ENCODE measurements at regions not wholly inside any gene's neighbourhood (a gene's known extent, or its start where the extent isn't known, plus 50 kb on each side); places are given as distances from the start of the nearest gene placed in this dataset.
"Not testable (repeated sequence)": the region's sequence is repeated elsewhere in the genome, so short reads cannot be mapped to it uniquely, and the experiment has no call there.

DNA sequence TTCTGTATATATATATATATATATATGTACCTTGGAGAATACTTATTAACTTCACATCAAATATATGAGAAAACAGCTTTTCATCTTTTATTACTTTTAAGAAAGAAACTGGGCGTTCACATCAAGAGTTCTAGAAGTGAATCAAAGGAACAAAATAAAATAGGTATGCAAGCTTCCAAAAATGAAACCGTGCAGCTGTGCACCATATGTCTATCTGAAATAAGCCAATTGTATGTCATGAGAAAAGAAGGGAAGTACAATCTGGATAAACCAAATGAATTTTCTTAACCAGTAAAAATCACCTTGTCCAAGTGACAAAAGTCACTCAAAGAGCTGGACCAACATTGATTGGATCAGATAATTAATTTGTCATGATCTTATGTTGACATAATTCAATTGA, 405.4 kb upstream of the TECRL start:
- DNase-seq = no peak
- no peaks in the 10 kb centered on the region for H3K36me3 ChIP-seq (ENCODE audit: control insufficient read depth in 4 of 4, insufficient read depth in 4 of 4, low read length in 3 of 4)
- no peak overlapping the region for H3K27ac ChIP-seq (ENCODE audit: insufficient read depth in 1 of 2, low read depth in 1 of 2, low read length in 2 of 2, poor library complexity in 1 of 2, severe bottlenecking in 2 of 2)
- H3K27me3 ChIP-seq (replicated peaks in 2 of 5; ENCODE audit: control insufficient read depth in 4 of 5, insufficient read depth in 5 of 5, low read length in 4 of 5) = no peaks in the 10 kb centered on the region
- H3K4me1 ChIP-seq (ENCODE audit: control extremely low read depth in 1 of 4, control insufficient read depth in 4 of 4, insufficient read depth in 4 of 4, low read length in 3 of 4) = no peaks in the 10 kb centered on the region
- POLR2A ChIA-PET = no interaction called here
- no CpG with 5 or more reads among the region's 2 CpGs for WGBS (ENCODE audit: insufficient coverage)
- no peaks in the 10 kb centered on the region for H3K9me3 ChIP-seq (ENCODE audit: control extremely low read depth in 1 of 5, control insufficient read depth in 4 of 5, insufficient read depth in 2 of 5, low read depth in 1 of 5, low read length in 4 of 5)
- CTCF ChIA-PET = no interaction called here
- no peak overlapping the region for H3K4me3 ChIP-seq (ENCODE audit: control insufficient read depth in 1 of 7, extremely low read depth in 1 of 7, insufficient read depth in 4 of 7, low read depth in 2 of 7, low read length in 6 of 7)

DNA sequence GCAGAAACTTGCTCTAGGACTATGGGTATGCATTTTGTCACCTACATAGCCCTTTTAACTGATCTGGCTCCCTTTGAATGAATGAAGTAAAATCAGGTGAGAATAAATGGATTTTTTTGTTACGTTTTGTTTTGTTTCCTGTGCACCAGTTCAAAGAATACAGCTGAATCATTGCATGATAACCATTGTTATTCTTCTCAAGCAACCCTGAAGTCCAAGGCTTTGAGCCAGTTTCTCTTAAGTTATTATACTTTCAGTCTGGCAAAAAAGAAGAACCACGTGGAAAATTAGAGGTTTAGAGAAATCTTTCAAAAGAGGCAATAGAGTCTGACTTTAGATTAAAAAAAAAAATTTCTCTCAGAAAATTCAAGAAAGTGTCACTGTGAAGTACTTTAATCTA, 398.6 kb upstream of the TECRL start:
- DNase-seq = no peak
- H3K4me1 ChIP-seq (ENCODE audit: control extremely low read depth in 1 of 4, control insufficient read depth in 4 of 4, insufficient read depth in 4 of 4, low read length in 3 of 4) = no peaks in the 10 kb centered on the region

DNA sequence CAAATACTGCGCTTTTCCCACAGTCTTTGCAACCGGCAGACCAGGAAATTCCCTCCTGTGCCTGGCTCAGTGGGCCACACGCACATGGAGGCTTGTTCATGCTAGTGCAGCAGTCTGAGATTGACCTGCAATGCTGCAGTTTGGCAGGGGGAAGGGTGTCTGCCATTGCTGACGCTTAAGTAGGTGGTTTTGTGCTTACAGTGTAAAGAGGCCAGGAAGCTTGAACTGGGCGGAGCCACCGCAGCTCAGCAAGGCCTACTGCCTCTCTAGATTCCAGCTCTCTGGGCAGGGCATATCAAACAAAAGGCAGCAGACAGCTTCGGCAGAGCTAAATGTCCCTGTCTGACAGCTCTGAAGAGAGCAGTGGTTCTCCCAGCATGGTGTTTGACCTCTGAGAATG, 390.5 kb upstream of the TECRL start:
- no peaks in the 10 kb centered on the region for H3K9me3 ChIP-seq (ENCODE audit: control extremely low read depth in 1 of 5, control insufficient read depth in 4 of 5, insufficient read depth in 2 of 5, low read depth in 1 of 5, low read length in 4 of 5)
- no peak for DNase-seq
- no peaks in the 10 kb centered on the region for H3K36me3 ChIP-seq (ENCODE audit: control insufficient read depth in 4 of 4, insufficient read depth in 4 of 4, low read length in 3 of 4)
- H3K27me3 ChIP-seq (replicated peaks in 2 of 5; ENCODE audit: control insufficient read depth in 4 of 5, insufficient read depth in 5 of 5, low read length in 4 of 5) = no peaks in the 10 kb centered on the region
- H3K4me3 ChIP-seq (ENCODE audit: control insufficient read depth in 1 of 7, extremely low read depth in 1 of 7, insufficient read depth in 4 of 7, low read depth in 2 of 7, low read length in 6 of 7) = no peak overlapping the region
- ChIA-PET POLR2A (no interaction called here), CTCF (no interaction called here)
- WGBS (ENCODE audit: insufficient coverage) = 89% methylated on average over 7 of the region's 7 CpGs
- H3K27ac ChIP-seq (ENCODE audit: insufficient read depth in 1 of 2, low read depth in 1 of 2, low read length in 2 of 2, poor library complexity in 1 of 2, severe bottlenecking in 2 of 2) = no peak overlapping the region
- no peaks in the 10 kb centered on the region for H3K4me1 ChIP-seq (ENCODE audit: control extremely low read depth in 1 of 4, control insufficient read depth in 4 of 4, insufficient read depth in 4 of 4, low read length in 3 of 4)

More for the DNA sequence above, 398.6 kb upstream of the TECRL start:
- ChIA-PET CTCF (no interaction called here), POLR2A (no interaction called here)
- Histone ChIP-seq H3K27ac (ENCODE audit: insufficient read depth in 1 of 2, low read depth in 1 of 2, low read length in 2 of 2, poor library complexity in 1 of 2, severe bottlenecking in 2 of 2) (no peak overlapping the region), H3K4me3 (ENCODE audit: control insufficient read depth in 1 of 7, extremely low read depth in 1 of 7, insufficient read depth in 4 of 7, low read depth in 2 of 7, low read length in 6 of 7) (no peak overlapping the region), H3K9me3 (ENCODE audit: control extremely low read depth in 1 of 5, control insufficient read depth in 4 of 5, insufficient read depth in 2 of 5, low read depth in 1 of 5, low read length in 4 of 5) (no peaks in the 10 kb centered on the region), H3K36me3 (ENCODE audit: control insufficient read depth in 4 of 4, insufficient read depth in 4 of 4, low read length in 3 of 4) (no peaks in the 10 kb centered on the region), H3K27me3 (replicated peaks in 2 of 5; ENCODE audit: control insufficient read depth in 4 of 5, insufficient read depth in 5 of 5, low read length in 4 of 5) (no peaks in the 10 kb centered on the region)
- WGBS (ENCODE audit: insufficient coverage) = no CpG with 5 or more reads among the region's 2 CpGs

DNA sequence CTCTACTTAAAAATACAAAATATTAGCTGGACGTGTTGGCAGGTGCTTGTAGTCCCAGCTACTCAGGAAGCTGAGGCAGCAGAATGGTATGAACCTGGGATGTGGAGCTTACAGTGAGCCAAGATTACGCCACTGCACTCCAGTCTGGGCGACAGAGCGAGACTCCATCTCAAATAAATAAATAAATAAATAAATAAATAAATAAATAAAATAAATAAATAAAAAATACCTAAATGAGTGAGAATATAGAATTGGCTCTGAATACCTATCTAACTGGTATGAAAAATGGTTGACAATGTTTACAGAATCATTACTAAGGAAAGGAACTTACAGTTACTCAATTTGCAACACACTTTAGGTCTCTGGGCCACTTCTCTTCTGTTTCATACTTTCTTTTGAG, 389.6 kb upstream of the TECRL start:
- H3K27ac ChIP-seq (ENCODE audit: insufficient read depth in 1 of 2, low read depth in 1 of 2, low read length in 2 of 2, poor library complexity in 1 of 2, severe bottlenecking in 2 of 2); H3K27me3 ChIP-seq (replicated peaks in 2 of 5; ENCODE audit: control insufficient read depth in 4 of 5, insufficient read depth in 5 of 5, low read length in 4 of 5); H3K4me1 ChIP-seq (ENCODE audit: control extremely low read depth in 1 of 4, control insufficient read depth in 4 of 4, insufficient read depth in 4 of 4, low read length in 3 of 4); DNase-seq; H3K4me3 ChIP-seq (ENCODE audit: control insufficient read depth in 1 of 7, extremely low read depth in 1 of 7, insufficient read depth in 4 of 7, low read depth in 2 of 7, low read length in 6 of 7); CTCF ChIA-PET; H3K36me3 ChIP-seq (ENCODE audit: control insufficient read depth in 4 of 4, insufficient read depth in 4 of 4, low read length in 3 of 4); POLR2A ChIA-PET; H3K9me3 ChIP-seq (ENCODE audit: control extremely low read depth in 1 of 5, control insufficient read depth in 4 of 5, insufficient read depth in 2 of 5, low read depth in 1 of 5, low read length in 4 of 5): not testable (repeated sequence)
- 100% methylated on average over 1 of the region's 4 CpGs for WGBS (ENCODE audit: insufficient coverage)

DNA sequence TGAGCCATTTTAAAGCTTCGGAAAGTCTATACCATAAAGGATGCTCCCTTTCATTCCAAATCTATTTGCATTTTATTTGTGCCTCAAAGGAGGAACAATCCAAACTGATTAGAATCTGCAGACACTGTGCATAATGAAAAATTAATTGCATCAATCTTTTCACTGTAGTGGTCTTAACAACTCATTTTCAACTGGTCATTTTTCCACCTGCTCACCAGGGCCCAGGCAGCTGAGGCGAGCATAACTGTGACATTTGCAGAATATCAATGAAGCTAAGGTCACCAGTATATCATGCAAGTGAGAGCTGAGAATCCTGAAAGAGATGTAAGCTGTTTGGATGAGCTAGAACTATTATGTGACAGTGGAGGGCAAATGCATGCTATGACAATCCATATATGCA, 387.3 kb upstream of the TECRL start:
- no peak overlapping the region for H3K4me3 ChIP-seq (ENCODE audit: control insufficient read depth in 1 of 7, extremely low read depth in 1 of 7, insufficient read depth in 4 of 7, low read depth in 2 of 7, low read length in 6 of 7)
- no peak overlapping the region for H3K27ac ChIP-seq (ENCODE audit: insufficient read depth in 1 of 2, low read depth in 1 of 2, low read length in 2 of 2, poor library complexity in 1 of 2, severe bottlenecking in 2 of 2)
- H3K4me1 ChIP-seq (ENCODE audit: control extremely low read depth in 1 of 4, control insufficient read depth in 4 of 4, insufficient read depth in 4 of 4, low read length in 3 of 4) = no peaks in the 10 kb centered on the region
- 88% methylated on average over 1 of the region's 2 CpGs for WGBS (ENCODE audit: insufficient coverage)
- DNase-seq = no peak
- ChIA-PET CTCF (no interaction called here), POLR2A (no interaction called here)
- no peaks in the 10 kb centered on the region for H3K36me3 ChIP-seq (ENCODE audit: control insufficient read depth in 4 of 4, insufficient read depth in 4 of 4, low read length in 3 of 4)
- no peaks in the 10 kb centered on the region for H3K27me3 ChIP-seq (replicated peaks in 2 of 5; ENCODE audit: control insufficient read depth in 4 of 5, insufficient read depth in 5 of 5, low read length in 4 of 5)
- H3K9me3 ChIP-seq (ENCODE audit: control extremely low read depth in 1 of 5, control insufficient read depth in 4 of 5, insufficient read depth in 2 of 5, low read depth in 1 of 5, low read length in 4 of 5) = no peaks in the 10 kb centered on the region

DNA sequence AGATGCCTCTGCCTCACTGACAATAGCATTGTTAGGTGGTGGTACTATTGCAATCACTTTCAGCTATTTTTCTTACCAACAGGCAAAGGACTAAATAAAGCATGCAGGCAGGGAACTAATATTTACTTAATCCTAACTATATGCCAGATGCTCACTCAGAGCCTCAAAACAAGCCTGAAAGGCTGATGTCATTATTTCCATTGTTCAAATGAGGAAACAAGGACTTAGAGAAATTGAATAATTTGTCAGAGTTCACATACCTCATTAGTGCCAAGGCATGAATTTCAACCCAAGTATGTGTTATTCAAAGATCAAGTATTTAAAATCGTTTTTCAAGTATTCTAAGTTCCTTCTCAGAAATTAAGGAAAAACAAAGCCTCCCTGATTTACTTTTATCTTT, 374.9 kb upstream of the TECRL start:
- Histone ChIP-seq H3K4me3 (ENCODE audit: control insufficient read depth in 1 of 7, extremely low read depth in 1 of 7, insufficient read depth in 4 of 7, low read depth in 2 of 7, low read length in 6 of 7) (no peak overlapping the region), H3K27me3 (replicated peaks in 2 of 5; ENCODE audit: control insufficient read depth in 4 of 5, insufficient read depth in 5 of 5, low read length in 4 of 5) (peaks cover 0 to 2% (median 0%) of the 10 kb centered on the region in 5 experiments), H3K36me3 (ENCODE audit: control insufficient read depth in 4 of 4, insufficient read depth in 4 of 4, low read length in 3 of 4) (no peaks in the 10 kb centered on the region), H3K27ac (ENCODE audit: insufficient read depth in 1 of 2, low read depth in 1 of 2, low read length in 2 of 2, poor library complexity in 1 of 2, severe bottlenecking in 2 of 2) (no peak overlapping the region), H3K4me1 (ENCODE audit: control extremely low read depth in 1 of 4, control insufficient read depth in 4 of 4, insufficient read depth in 4 of 4, low read length in 3 of 4) (no peaks in the 10 kb centered on the region), H3K9me3 (ENCODE audit: control extremely low read depth in 1 of 5, control insufficient read depth in 4 of 5, insufficient read depth in 2 of 5, low read depth in 1 of 5, low read length in 4 of 5) (no peaks in the 10 kb centered on the region)
- CTCF ChIA-PET = no interaction called here
- POLR2A ChIA-PET = no interaction called here
- no CpG with 5 or more reads among the region's 1 CpG for WGBS (ENCODE audit: insufficient coverage)
- DNase-seq = no peak

DNA sequence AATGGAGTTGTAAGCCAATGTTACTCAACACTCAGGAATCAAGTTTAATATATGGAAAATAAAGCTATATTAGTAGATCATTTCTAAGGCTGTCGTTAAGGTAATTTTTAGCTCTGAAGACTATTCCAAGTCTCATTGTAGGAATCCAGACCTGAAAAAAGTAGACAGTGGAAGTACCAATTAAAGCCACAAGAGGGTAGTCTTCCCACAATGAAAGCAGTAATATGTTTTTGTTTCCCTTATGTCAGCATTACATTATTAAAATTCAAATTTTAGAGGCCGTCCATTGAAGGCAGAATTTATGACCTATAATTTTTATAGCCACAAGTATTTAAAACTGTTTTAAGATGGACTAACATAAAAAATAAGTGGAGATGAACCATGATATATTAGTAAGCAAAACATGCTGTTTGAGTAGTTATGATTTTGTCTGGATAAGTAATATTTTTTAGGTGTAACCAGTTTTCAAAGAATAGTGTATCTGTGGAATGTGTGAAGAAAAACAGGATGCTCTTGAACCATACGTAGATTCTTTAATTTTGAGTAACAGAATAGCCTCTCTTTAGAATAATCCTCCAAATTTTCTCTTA, 372.6 kb upstream of the TECRL start:
- no peaks in the 10 kb centered on the region for H3K4me1 ChIP-seq (ENCODE audit: control extremely low read depth in 1 of 4, control insufficient read depth in 4 of 4, insufficient read depth in 4 of 4, low read length in 3 of 4)
- H3K4me3 ChIP-seq (ENCODE audit: control insufficient read depth in 1 of 7, extremely low read depth in 1 of 7, insufficient read depth in 4 of 7, low read depth in 2 of 7, low read length in 6 of 7) = no peak overlapping the region
- peaks cover 0 to 2% (median 0%) of the 10 kb centered on the region in 5 experiments for H3K27me3 ChIP-seq (replicated peaks in 2 of 5; ENCODE audit: control insufficient read depth in 4 of 5, insufficient read depth in 5 of 5, low read length in 4 of 5)
- no peaks in the 10 kb centered on the region for H3K9me3 ChIP-seq (ENCODE audit: control extremely low read depth in 1 of 5, control insufficient read depth in 4 of 5, insufficient read depth in 2 of 5, low read depth in 1 of 5, low read length in 4 of 5)
- WGBS (ENCODE audit: insufficient coverage) = no CpG with 5 or more reads among the region's 3 CpGs
- POLR2A ChIA-PET = no interaction called here
- DNase-seq = peak; percentile 12 to 44 (median 26)
- CTCF ChIA-PET = no interaction called here
- no peak overlapping the region for H3K27ac ChIP-seq (ENCODE audit: insufficient read depth in 1 of 2, low read depth in 1 of 2, low read length in 2 of 2, poor library complexity in 1 of 2, severe bottlenecking in 2 of 2)
- no peaks in the 10 kb centered on the region for H3K36me3 ChIP-seq (ENCODE audit: control insufficient read depth in 4 of 4, insufficient read depth in 4 of 4, low read length in 3 of 4)

Data from common myeloid progenitor, CD34-positive (primary cell).